Ishikawa (cell line): ENCODE measurements at regions not wholly inside any gene's neighbourhood (a gene's known extent, or its start where the extent isn't known, plus 50 kb on each side); places are given as distances from the start of the nearest gene placed in this dataset.

Experiments
- CREB1 ChIP-seq: IDR thresholded peaks from 2 replicates; pipeline ENCODE4 v1.6.1; 2012; ENCODE audit warnings: low read depth
- EGR1 ChIP-seq: IDR thresholded peaks from 2 replicates; pipeline ENCODE4 v1.6.1; 2012
- TAF1 ChIP-seq: IDR thresholded peaks from 2 replicates; pipeline ENCODE4 v1.6.1; 2012; ENCODE audit warnings: low read depth, mild to moderate bottlenecking
- TF ChIP-seq, protein P1 (sequence below): IDR thresholded peaks from 2 replicates; pipeline ENCODE4 v1.6.1; 2012

DNA sequence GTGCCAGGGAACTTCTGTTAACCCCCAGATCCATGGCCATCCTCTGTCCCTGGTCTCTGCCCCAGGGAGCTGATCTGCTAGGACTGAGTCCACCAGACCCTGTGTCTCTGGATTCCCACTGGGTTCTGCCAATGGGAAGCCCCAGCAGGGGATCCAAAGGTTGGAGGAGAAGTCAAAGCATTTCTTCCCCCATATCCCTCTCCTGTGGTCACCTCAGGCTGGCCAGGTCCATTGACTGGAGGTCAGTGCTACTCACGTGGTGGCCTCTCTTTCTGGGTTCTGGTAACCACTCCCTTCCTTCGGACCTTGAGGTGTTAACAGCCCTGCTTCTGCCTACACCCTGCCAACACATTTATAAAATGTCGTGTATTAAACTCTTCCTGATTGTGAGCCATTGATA lies 69.7 kb upstream of the NECTIN1 start:
- TF ChIP-seq EGR1 (no peak), CREB1 (no peak), TAF1 (no peak)
- TF ChIP-seq, protein P1, sequence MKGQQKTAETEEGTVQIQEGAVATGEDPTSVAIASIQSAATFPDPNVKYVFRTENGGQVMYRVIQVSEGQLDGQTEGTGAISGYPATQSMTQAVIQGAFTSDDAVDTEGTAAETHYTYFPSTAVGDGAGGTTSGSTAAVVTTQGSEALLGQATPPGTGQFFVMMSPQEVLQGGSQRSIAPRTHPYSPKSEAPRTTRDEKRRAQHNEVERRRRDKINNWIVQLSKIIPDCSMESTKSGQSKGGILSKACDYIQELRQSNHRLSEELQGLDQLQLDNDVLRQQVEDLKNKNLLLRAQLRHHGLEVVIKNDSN, result no peak
